ENCODE measurements at regions not wholly inside any gene's neighbourhood (a gene's known extent, or its start where the extent isn't known, plus 50 kb on each side); places are given as distances from the start of the nearest gene placed in this dataset.
"Not testable (repeated sequence)": the region's sequence is repeated elsewhere in the genome, so short reads cannot be mapped to it uniquely, and the experiment has no call there.

DNA sequence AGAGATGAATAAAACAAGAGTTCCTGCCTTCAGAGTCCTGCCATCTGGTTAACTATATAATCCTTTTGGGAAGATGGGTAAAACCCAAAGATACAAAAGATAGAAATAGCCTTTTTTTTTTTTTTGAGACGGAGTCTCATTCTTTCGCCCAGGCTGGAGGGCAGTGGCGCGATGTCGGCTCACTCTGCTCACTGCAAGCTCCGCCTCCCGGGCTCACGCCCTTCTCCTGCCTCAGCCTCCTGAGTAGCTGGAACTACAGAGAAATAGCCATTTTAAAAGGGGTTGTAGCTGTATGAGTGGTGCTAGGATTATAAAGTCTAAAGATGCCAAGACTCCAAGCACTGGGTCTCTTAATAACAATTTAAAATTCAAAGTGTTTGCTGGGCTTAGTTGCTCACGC lies 97.2 kb downstream of the KDR start:
- no peaks in the 10 kb centered on the region for H3K9me3 Mint-ChIP-seq
- no peak for ATAC-seq (replicated peaks)
- H3K27me3 Mint-ChIP-seq = no peaks in the 10 kb centered on the region
- H3K36me3 Mint-ChIP-seq (ENCODE audit: low read depth) = no peaks in the 10 kb centered on the region
- H3K4me3 Mint-ChIP-seq = no peak overlapping the region
- no peak overlapping the region for H3K27ac Mint-ChIP-seq
- no peaks in the 10 kb centered on the region for H3K4me1 Mint-ChIP-seq

DNA sequence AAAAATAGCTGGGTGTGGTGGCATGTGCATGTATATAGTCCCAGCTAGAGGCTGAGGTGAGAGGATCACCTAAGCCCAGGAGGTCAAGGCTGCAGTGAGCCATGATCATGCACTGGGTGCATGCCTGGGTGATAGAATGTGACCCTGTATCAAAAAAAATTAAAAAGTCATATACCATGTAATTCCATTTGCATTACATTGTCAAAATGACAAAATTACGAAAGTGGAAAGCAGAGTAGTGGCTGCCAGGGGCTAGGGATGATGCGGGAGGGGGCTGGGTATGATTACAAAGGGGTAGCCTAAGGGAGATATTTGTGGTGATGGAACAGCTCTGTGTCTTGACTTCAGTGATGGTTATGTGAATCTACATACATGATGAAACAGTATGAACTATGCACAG lies 97.8 kb downstream of the KDR start:
- Mint-ChIP-seq H3K4me1 (no peaks in the 10 kb centered on the region), H3K4me3 (no peak overlapping the region), H3K27me3 (no peaks in the 10 kb centered on the region), H3K27ac (no peak overlapping the region), H3K36me3 (ENCODE audit: low read depth) (no peaks in the 10 kb centered on the region), H3K9me3 (no peaks in the 10 kb centered on the region)
- ATAC-seq (replicated peaks) = no peak

DNA sequence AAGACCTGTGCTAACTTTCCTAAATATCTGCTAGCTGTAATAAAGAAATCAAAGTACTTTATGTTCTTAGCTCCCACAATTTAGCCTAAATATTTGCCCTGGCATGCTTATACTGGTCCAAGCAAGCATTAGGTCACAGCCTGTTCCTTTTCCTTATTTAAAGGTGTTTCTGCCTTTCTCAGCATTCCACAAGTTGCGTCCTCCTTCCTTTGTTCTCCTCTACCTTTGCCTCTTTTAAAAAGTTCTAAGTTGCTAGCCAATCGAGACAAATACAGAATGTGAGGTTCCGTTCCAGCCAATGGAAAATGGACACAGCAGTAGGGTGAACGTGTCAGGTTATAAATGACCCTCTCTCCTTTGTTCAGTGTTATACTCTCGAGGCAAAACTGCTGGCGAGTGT lies 99.9 kb downstream of the KDR start:
- H3K36me3 Mint-ChIP-seq (ENCODE audit: low read depth); H3K4me3 Mint-ChIP-seq; ATAC-seq (replicated peaks); H3K4me1 Mint-ChIP-seq; H3K27ac Mint-ChIP-seq; H3K27me3 Mint-ChIP-seq; H3K9me3 Mint-ChIP-seq: not testable (repeated sequence)

DNA sequence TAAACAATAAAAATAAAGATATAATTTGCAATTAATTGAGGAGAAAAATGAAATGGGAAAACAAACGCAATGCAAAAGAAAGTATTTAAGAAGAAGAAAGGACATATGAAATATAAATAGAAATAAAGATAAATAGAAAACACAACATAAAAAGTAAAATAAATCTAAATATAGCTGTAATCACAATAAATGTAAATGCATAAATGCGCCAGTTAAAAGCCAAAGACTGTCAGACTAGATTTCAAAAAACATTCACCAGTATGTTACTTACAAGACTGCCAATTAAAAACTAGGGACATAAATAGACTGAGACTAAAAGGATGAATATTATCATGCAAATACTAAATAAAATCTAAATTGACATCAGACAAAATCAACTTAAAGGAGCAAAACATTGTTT lies 102.4 kb downstream of the KDR start:
- ATAC-seq (replicated peaks) = no peak
- Mint-ChIP-seq H3K4me3 (no peak overlapping the region), H3K9me3 (no peaks in the 10 kb centered on the region), H3K27ac (no peak overlapping the region), H3K27me3 (peaks cover 19% of the 10 kb centered on the region), H3K36me3 (ENCODE audit: low read depth) (no peaks in the 10 kb centered on the region), H3K4me1 (no peaks in the 10 kb centered on the region)

DNA sequence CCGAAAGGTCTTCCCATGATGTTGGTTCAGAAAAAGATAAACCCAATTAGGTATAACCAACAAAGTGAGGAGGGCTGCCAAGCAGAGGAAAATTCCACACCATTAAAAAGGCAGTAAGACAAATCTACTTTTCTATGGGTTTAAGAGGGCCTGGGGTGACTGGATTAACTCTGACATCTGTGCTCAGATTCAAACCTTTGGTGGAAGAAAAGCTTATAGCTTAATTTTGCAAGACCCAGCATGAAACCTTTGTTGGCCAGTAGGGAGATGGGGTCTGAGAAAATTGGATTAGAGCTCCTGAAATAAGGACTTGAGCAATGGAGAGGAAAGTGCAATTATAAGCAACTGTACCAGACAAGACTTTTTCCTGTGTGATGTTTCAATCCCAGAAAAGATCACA lies 104.2 kb downstream of the KDR start:
- Mint-ChIP-seq H3K27ac (no peak overlapping the region), H3K9me3 (no peaks in the 10 kb centered on the region), H3K36me3 (ENCODE audit: low read depth) (no peaks in the 10 kb centered on the region), H3K27me3 (peaks cover 19% of the 10 kb centered on the region), H3K4me3 (no peak overlapping the region), H3K4me1 (no peaks in the 10 kb centered on the region)
- no peak for ATAC-seq (replicated peaks)

DNA sequence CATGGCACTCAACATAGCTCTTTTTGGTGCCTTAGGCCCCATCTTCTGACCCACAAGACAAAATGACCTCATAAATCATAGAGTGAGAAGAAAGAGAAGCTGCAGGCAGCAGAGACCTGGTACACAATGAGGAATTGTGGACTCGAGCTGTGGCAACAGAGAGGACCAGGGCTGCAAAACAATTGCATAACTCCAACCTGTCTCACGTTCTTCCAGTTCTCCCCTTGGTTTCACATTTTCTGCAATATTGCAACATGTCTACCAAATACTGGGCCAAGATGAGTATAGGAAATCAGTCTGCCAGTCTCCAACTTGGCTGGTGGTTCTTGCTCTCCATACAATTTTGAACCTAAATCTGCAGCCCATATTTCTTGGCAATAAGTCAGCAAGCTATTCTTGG lies 105.3 kb downstream of the KDR start:
- peaks cover 19% of the 10 kb centered on the region for H3K27me3 Mint-ChIP-seq
- no peak for ATAC-seq (replicated peaks)
- H3K27ac Mint-ChIP-seq = no peak overlapping the region
- H3K4me1 Mint-ChIP-seq = no peaks in the 10 kb centered on the region
- no peaks in the 10 kb centered on the region for H3K9me3 Mint-ChIP-seq
- no peaks in the 10 kb centered on the region for H3K36me3 Mint-ChIP-seq (ENCODE audit: low read depth)
- H3K4me3 Mint-ChIP-seq = no peak overlapping the region

DNA sequence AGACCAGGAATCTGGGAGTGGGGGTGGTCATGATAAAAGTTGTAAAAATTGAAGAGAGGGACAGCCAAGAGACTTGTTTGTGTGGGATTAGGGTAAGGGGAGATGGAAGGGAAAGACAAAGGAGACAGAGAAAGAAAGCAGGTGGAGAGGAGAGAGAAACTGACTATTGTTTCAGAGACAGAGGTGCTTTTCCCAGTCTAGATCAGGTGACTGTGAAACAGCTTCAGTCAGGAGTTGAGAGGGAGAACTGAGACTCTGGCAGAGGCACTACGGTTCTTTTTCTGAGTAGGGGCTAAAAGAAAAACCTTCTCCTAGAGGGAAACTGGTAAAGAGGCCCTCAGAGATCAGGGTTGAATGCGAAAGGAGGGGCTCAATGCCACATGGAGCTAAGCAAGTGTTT lies 106.4 kb downstream of the KDR start:
- Mint-ChIP-seq H3K36me3 (ENCODE audit: low read depth) (no peaks in the 10 kb centered on the region), H3K27me3 (peaks cover 19% of the 10 kb centered on the region), H3K9me3 (no peaks in the 10 kb centered on the region), H3K4me1 (no peaks in the 10 kb centered on the region), H3K27ac (no peak overlapping the region), H3K4me3 (no peak overlapping the region)
- no peak for ATAC-seq (replicated peaks)

DNA sequence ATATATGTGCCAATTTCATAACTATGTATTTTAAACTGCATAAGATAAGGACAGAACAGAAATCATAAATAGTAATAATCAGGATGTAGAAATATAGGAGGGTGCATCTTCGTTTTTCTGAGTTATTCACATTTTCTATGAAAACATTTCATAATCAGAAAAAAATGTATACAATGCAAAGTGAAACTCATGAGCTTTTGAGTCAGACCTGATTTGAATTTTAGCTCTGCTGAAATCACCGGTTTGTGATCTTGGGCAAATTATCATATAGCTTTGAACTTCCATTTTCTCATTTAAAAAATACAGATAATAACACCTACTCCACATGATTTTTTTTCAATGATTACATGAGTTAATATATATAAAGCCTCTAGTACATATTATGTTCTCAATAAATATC lies 106.9 kb downstream of the KDR start:
- no peak overlapping the region for H3K4me3 Mint-ChIP-seq
- H3K36me3 Mint-ChIP-seq (ENCODE audit: low read depth) = no peaks in the 10 kb centered on the region
- no peaks in the 10 kb centered on the region for H3K9me3 Mint-ChIP-seq
- H3K27ac Mint-ChIP-seq = no peak overlapping the region
- H3K27me3 Mint-ChIP-seq = peaks cover 19% of the 10 kb centered on the region
- ATAC-seq (replicated peaks) = no peak
- no peaks in the 10 kb centered on the region for H3K4me1 Mint-ChIP-seq

DNA sequence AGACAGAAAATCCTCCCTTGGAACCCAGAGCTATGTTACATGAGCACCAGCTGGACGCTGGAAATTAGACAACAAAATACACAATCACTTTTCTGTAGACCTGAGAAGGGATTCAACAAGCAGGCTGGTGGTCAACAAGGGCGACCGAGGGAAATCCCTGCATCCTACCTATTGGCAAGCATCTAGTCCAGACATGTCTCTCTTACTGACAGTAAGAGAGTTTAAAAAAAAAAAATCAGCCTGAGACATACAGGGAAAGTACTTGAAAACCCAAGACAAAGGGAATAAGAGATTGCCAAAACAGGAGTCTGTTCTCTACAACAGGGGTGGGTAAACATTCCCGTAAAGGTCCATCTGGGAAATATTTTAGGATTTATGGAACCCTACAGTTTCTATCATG lies 108.0 kb downstream of the KDR start:
- Mint-ChIP-seq H3K27me3 (peaks cover 19% of the 10 kb centered on the region), H3K27ac (no peak overlapping the region), H3K4me1 (no peaks in the 10 kb centered on the region), H3K9me3 (no peaks in the 10 kb centered on the region), H3K36me3 (ENCODE audit: low read depth) (no peaks in the 10 kb centered on the region), H3K4me3 (no peak overlapping the region)
- ATAC-seq (replicated peaks) = no peak

DNA sequence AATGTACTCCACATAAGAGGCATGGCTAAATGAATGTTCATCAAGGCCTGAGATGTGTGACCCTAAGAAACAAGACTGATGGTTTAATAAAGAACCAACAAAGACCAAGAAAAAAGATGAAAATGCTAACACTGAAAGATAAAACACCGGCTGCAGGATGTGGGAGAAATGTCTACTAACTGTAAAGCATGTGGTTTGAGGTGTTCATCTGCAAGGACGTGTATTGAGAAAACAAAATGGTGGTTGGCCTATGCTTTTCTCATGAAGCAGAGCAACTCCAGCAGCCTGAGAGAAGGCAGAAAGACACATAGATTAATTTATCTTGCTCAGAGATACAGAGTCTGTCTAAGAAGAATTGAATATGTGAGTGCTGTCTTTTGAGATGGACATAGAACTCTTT lies 109.3 kb downstream of the KDR start:
- Mint-ChIP-seq H3K27me3 (peaks cover 11% of the 10 kb centered on the region), H3K27ac (no peak overlapping the region), H3K4me3 (no peak overlapping the region), H3K4me1 (no peaks in the 10 kb centered on the region), H3K9me3 (no peaks in the 10 kb centered on the region), H3K36me3 (ENCODE audit: low read depth) (no peaks in the 10 kb centered on the region)
- no peak for ATAC-seq (replicated peaks)

DNA sequence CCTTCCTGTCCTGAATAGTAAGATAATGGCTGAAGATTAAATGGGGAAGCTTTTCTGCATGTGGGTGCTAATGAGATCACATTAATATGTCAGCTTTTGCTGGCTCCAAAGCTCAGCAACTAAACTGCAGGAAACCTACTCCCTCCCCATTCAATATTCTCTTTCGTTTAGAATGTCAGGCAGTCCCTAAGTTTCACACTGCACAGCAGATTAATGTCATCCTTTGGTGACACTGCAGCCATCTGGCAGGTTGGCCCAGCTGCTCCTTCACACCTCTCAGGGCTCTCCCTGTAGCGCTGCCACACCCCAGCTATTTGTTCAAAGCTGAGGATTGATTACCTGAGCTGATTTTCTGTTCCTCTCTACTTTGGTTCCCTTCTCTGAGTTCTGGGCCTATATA lies 110.5 kb downstream of the KDR start:
- Mint-ChIP-seq H3K27ac (no peak overlapping the region), H3K36me3 (ENCODE audit: low read depth) (no peaks in the 10 kb centered on the region), H3K4me3 (no peak overlapping the region), H3K9me3 (peaks cover 3% of the 10 kb centered on the region), H3K27me3 (peaks cover 9% of the 10 kb centered on the region), H3K4me1 (no peaks in the 10 kb centered on the region)
- no peak for ATAC-seq (replicated peaks)

DNA sequence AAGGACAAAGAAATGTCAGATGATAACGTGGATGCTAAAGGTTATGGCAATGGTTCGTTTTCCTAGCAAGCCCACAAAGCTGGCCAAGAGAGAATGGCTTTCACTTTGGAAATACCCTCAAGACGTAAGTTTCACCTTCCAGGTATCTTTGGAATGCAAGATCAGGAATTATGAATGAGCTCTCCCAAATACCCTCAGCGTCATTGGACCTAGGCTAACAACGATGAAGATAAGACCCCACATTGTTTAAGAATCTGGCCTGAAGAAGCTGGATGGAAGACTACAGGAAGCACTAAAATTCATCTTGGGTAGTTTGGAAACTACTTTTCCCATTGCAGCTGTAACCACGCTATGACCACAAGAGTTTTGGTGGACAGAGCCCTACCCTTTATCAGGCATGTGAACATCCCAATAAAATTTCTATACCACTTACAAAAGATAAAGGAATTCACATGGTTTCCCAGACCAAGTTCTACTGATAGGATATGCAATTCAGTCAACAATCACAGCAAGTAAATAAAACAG lies 111.9 kb downstream of the KDR start:
- H3K9me3 Mint-ChIP-seq = peaks cover 7% of the 10 kb centered on the region
- no peaks in the 10 kb centered on the region for H3K36me3 Mint-ChIP-seq (ENCODE audit: low read depth)
- H3K4me1 Mint-ChIP-seq = no peaks in the 10 kb centered on the region
- no peak overlapping the region for H3K4me3 Mint-ChIP-seq
- peaks cover 5% of the 10 kb centered on the region for H3K27me3 Mint-ChIP-seq
- ATAC-seq (replicated peaks) = no peak
- H3K27ac Mint-ChIP-seq = no peak overlapping the region

DNA sequence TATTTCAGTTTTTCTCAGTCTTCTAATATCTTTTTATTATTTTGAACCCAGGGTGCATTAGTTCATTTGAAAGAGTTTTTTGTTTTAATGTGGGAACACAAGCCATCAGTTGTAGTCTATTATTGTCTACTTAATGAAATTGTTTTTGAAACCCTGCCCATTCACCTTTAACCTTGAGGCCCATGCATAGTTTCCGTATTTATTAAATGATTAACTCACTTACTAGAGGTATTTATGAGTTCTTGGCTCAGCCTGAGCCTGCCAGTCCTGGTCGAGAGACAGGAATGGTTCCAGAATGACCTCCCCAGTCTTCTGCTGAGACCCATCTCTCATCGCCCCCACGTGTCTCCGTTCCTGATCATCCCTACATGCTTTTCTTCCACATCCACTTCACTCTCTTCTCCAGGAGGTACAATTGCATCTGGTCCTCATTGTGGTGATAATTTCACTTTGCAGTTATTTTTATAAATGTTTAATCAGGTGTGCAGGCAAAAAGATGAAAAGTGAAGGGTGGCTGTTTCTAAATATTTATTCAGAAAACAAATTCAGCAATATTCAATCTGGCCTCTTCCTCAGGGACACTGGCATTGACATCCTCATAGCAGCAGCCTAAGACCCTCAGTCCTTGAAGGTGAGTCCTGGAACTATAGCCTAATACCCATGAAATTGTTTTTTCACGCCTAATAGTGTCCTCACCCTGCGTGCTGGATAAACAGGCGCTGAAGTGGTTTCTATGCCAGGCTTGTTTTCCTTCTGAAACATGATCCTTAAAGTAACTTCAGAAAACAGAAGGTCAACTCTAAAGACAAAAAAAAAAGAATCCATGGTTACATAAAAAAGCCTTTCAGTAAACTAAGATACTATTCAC lies 112.8 kb downstream of the KDR start:
- H3K4me3 Mint-ChIP-seq = no peak overlapping the region
- H3K27me3 Mint-ChIP-seq = peaks cover 5% of the 10 kb centered on the region
- no peaks in the 10 kb centered on the region for H3K36me3 Mint-ChIP-seq (ENCODE audit: low read depth)
- H3K27ac Mint-ChIP-seq = no peak overlapping the region
- ATAC-seq (replicated peaks) = no peak
- H3K4me1 Mint-ChIP-seq = no peaks in the 10 kb centered on the region
- H3K9me3 Mint-ChIP-seq = peaks cover 7% of the 10 kb centered on the region

DNA sequence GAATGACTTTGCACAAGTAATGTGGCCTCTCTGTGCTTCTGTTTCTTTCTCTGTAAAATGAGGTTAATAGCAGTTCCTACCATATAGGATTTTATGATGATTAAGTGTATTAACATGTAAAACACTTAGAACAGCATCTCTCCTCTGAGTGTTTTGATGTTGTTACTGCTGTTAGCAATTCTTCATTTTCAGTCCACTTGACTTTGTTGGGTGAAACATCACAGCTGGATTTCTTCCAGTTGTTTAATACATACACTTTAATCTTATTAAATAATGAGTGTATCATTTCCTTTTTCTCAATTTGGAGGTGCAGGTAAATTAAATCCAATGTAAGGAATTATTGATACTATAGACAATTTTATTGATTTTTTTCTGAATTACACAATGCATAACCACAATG lies 113.6 kb downstream of the KDR start:
- Mint-ChIP-seq H3K27me3 (peaks cover 5% of the 10 kb centered on the region), H3K4me1 (no peaks in the 10 kb centered on the region), H3K27ac (no peak overlapping the region), H3K4me3 (no peak overlapping the region), H3K36me3 (ENCODE audit: low read depth) (no peaks in the 10 kb centered on the region), H3K9me3 (peaks cover 7% of the 10 kb centered on the region)
- no peak for ATAC-seq (replicated peaks)

DNA sequence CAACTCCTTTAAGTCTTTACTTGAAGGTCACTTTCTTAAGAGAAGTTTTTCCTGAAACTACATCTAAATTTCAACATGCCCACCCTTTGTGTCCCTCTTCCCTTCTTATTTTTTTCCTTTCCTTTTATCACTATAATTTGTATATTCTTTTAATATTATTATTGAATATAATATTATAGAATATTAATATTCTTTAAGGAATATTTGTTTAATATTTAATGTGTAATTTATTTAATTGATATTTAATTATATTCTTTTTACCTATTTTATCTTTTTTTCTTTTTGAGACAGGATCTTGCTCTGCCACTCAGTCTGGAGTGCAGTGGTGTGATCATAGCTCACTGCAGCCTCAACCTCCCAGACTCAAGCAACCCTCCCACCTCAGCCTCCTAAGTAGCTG lies 114.8 kb downstream of the KDR start:
- H3K27ac Mint-ChIP-seq = no peak overlapping the region
- no peaks in the 10 kb centered on the region for H3K4me1 Mint-ChIP-seq
- ATAC-seq (replicated peaks) = no peak
- peaks cover 7% of the 10 kb centered on the region for H3K9me3 Mint-ChIP-seq
- no peak overlapping the region for H3K4me3 Mint-ChIP-seq
- peaks cover 5% of the 10 kb centered on the region for H3K27me3 Mint-ChIP-seq
- no peaks in the 10 kb centered on the region for H3K36me3 Mint-ChIP-seq (ENCODE audit: low read depth)
